ENCODE measurements at regions not wholly inside any gene's neighbourhood (a gene's known extent, or its start where the extent isn't known, plus 50 kb on each side); places are given as distances from the start of the nearest gene placed in this dataset.

GRCh38 chr19:27911122-27911898 lies 1301.6 kb downstream of the UQCRFS1 start:
- no peak for DNase-seq (ENCODE audit: low read depth in 2 of 2)
- no peak overlapping the region for H3K4me3 ChIP-seq (replicated peaks in 1 of 2; ENCODE audit: low read depth in 2 of 2, low read length in 2 of 2)
- no peak for TF ChIP-seq CTCF (IDR thresholded peaks at IDR 0.05; ENCODE audit: low read depth, low read length)

DNA sequence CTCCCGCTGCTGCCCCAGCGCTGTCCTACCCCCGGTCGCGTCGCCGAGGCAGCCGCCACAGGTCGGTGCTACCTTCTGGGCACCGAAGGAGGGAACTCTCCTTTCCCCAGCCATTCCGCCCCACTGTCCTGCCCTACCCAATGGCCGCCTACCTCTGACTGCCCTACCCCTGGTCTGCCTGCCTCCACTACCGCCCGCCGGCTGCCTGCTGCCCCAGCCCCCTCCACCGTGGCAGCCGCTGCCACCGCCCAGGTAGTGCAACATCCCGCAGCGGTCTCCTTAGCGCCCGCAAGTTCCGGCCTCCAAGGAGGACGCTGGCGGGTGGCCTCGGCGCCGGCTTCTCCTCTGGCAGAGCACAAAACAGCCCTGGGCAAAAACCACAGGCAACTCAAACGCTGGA lies 1303.1 kb downstream of the UQCRFS1 start:
- DNase-seq (ENCODE audit: low read depth in 2 of 2): no peak
- no peak overlapping the region for H3K4me3 ChIP-seq (replicated peaks in 1 of 2; ENCODE audit: low read depth in 2 of 2, low read length in 2 of 2)
- no peak for TF ChIP-seq CTCF (IDR thresholded peaks at IDR 0.05; ENCODE audit: low read depth, low read length)

DNA sequence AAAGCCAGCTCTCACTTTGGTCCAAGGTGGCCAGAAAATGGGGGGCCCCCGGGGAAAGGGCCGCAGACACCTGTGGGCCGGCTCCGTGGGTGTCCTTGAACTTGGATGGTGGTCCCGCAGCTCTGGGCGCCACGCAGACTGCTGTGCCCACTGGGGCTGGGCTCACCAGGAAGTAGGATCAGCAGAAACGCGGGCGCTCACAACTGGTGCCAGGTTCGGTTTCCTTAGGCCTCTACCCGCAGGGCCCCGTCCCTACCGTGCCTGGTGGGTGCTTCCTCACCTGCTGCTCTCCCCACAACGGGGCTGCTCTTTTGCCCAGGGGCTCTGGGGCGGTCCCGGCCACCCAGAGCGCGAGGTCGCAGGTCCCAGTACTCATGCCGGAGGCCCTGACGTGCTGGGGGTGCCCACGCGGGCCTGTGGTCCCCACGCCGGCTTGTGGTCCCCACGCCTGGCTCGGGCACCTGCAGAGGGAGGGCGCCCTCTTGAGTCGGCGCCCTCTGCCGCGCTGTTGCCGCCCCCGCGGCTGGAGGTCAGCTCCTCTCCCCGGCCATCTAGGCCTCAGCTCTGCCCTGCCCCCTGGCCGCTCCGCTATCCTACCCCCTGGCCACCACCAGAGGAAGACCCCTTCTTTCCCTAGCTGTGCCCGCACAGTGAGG lies 1303.6 kb downstream of the UQCRFS1 start:
- no peak for TF ChIP-seq CTCF (IDR thresholded peaks at IDR 0.05; ENCODE audit: low read depth, low read length)
- no peak for DNase-seq (ENCODE audit: low read depth in 2 of 2)
- no peak overlapping the region for H3K4me3 ChIP-seq (replicated peaks in 1 of 2; ENCODE audit: low read depth in 2 of 2, low read length in 2 of 2)

- no peak overlapping the region for H3K4me3 ChIP-seq (replicated peaks in 1 of 2; ENCODE audit: low read depth in 2 of 2, low read length in 2 of 2)
- no peak for TF ChIP-seq CTCF (IDR thresholded peaks at IDR 0.05; ENCODE audit: low read depth, low read length)
- DNase-seq (ENCODE audit: low read depth in 2 of 2): no peak
Observed at GRCh38 chr19:27906081-27906480, 1306.9 kb downstream of the UQCRFS1 start.

DNA sequence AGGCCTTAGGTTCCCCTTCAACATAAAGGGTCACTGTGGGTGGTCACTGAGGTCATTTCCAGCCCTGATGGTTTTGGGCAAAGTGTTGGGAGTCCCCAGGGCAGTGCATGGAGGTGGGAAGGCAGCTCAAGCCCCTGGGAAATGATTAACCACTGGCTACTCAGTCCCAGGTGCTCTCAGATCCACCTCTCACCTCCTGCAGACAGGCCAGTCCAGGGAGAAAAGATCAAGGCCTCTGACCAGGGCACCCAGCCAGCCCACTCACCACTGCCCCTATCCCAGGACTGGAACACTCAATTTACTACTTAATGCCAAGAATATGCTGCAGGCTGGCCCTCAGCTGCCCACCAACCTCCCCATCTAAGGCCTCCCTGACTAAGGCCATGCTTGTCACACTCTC lies 1307.9 kb downstream of the UQCRFS1 start:
- no peak for TF ChIP-seq CTCF (IDR thresholded peaks at IDR 0.05; ENCODE audit: low read depth, low read length)
- DNase-seq (ENCODE audit: low read depth in 2 of 2): no peak
- H3K4me3 ChIP-seq (replicated peaks in 1 of 2; ENCODE audit: low read depth in 2 of 2, low read length in 2 of 2): no peak overlapping the region

DNA sequence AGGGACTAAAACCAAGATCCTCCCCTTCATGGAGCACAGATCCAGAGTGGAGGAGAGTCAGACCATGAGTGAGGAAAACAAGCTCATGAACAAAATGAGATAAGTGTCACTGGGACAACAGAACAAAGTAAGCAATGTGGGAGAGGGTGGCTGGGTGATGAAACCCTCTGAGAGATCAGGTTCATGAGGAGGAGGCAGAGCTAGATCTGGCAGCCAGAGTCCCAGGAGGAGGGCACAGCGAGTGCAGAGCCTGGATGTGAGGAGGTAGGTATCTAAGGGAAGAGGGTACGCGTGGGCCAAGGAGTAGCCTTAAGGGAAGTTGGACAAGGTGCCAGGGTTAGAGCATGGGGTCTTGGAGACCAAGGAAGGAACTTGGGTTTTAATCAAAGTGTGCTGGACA lies 1311.9 kb downstream of the UQCRFS1 start:
- no peak overlapping the region for H3K4me3 ChIP-seq (replicated peaks in 1 of 2; ENCODE audit: low read depth in 2 of 2, low read length in 2 of 2)
- DNase-seq (ENCODE audit: low read depth in 2 of 2): no peak
- no peak for TF ChIP-seq CTCF (IDR thresholded peaks at IDR 0.05; ENCODE audit: low read depth, low read length)

All from cardiac fibroblast (primary cell).